Fibroblast of the conjunctiva (primary cell): ENCODE measurements at regions not wholly inside any gene's neighbourhood (a gene's known extent, or its start where the extent isn't known, plus 50 kb on each side); places are given as distances from the start of the nearest gene placed in this dataset.

ENCODE experiments used
- DNase-seq: peaks from one replicate; pipeline ENCODE4 v3.0.0-alpha.2; 2010; ENCODE audit warnings: low read depth

DNA sequence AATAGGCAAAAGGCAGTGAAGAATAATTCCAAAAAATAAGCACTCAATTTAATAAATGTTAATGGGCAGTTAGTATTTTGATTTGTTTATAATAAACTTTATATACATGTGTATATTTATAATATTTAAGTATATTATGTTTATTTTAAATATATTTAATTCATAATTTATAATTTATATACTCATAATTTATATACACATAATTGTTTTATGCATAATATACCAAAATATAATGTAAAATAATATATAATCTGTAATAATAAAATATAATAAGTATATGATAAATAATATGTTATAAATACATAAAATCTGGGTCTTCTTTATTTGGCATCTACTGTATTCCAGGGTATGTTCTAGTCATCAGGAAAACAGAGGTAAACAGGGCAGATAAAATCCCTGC lies 100.2 kb upstream of the ARID2 start:
- no peak for DNase-seq

DNA sequence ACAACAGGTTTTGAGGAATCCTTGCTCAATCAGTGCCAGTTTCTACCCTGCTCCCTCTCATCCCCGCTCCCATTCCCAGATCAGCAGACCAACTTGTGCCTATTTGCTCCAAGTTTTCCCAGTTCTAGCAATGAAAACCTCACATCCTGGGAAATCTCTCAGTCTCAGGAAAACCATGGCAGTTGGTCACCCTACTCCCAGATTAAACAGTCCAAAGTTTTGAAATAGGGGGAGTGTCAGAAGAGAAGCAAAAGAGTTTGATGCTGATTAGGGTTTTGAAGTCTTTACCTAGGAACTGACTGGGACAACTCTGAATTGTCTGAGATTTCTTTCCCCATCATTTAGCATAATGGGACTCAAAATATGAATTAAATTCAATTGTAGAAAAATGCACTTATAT lies 95.8 kb upstream of the ARID2 start:
- no peak for DNase-seq

DNA sequence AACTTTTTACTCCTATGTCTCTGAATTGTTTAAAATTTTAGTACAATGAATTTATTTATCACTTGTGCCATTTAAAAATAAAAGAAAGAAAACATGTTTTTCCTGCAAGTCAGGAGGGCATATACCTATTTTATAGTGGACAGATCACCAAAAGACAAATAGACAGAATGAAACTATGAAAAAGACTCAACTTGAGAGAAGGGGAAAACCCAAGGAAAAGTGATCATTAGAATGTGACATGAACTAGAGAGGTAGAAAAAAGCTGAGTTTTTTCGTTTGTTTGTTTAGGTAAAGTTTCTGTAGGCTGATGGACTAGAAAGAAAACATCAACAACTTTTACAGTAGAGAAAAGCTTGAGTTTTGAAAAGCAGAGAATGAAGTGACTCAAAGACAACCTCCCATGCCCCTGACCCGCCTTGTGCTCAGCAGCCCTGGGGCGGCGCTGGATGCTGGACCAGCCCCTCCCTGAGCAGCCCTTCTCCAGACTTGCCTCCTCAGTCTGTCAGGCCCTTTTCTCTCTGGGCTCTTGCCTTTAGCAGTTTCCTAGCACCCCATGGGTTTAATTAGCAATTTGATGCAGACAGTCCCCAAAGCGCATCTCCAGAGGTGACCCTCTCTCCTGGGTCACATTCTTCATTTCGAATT lies 95.1 kb upstream of the ARID2 start:
- no peak for DNase-seq

DNA sequence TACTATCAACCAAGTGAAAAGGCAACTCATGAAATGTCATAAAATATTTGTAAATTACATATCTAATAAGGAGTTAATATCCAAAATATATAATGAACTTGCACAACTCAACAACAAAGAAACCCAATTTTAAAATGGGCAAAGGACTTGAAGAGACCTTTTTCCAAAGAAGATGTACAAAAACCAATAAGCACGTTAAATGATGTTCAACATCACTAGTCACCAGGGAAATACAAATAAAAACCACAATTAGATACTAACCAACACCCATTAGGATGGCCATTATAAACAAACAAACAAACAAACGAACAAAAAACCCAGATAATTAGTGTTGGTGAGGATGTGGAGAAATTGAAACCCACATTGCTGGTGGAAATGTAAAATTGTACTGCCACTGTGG lies 92.3 kb upstream of the ARID2 start:
- no peak for DNase-seq

DNA sequence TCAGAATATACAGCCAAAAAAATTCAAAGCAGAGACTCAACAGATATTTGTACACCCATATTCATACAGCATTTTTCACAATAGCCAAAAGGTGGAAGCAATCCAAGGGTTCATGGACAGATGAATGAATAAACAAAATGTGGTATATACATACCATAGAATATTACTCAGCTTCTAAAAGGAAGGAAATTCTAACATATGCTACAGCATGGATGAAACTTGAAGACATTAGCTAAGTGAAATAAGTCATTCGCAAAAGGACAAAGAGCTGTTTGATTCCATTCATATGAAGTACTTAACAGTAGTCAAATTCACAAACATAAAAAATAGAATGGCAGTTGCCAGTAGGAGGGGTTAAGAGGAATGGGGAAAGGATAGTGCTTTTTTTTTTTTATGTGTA lies 91.8 kb upstream of the ARID2 start:
- DNase-seq, result peak; percentile 34

DNA sequence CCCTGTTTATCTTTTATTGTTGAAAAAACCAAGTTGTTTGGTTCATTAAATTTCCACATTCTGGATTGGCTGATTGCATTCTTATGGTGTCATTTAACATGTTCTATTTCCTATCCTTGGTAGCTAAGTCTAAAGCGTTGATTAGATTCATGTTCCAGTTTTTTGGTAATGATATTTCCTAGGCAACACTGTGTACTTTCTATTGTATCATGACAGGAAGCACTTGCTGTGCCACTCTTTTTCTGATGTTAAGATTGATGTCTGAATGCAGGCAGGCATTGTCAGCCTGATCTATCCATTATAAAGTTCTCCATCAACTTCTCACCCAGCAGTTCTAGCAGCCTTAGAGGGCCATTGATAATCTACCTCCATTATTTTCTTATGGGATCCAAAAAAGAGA lies 91.1 kb upstream of the ARID2 start:
- no peak for DNase-seq

DNA sequence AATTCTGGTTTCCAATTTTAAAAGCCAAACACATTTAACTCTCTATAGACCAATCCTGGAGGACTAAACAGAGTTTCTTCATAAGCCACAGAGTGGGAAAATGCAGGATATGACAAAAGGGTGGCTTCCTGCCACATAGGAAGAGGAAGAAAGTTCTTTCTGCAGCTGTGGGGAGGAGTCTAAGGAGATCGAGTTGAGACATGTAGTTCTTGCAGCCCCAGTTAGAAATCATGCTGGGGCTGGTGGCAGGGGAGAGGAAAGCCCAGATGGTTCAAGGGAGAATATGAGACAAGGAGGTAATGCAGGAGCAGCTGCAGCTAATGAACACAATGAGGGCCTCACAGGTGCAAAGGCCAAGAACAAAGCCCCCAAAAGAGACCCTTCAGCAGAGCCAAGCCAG lies 85.0 kb upstream of the ARID2 start:
- DNase-seq, result no peak

DNA sequence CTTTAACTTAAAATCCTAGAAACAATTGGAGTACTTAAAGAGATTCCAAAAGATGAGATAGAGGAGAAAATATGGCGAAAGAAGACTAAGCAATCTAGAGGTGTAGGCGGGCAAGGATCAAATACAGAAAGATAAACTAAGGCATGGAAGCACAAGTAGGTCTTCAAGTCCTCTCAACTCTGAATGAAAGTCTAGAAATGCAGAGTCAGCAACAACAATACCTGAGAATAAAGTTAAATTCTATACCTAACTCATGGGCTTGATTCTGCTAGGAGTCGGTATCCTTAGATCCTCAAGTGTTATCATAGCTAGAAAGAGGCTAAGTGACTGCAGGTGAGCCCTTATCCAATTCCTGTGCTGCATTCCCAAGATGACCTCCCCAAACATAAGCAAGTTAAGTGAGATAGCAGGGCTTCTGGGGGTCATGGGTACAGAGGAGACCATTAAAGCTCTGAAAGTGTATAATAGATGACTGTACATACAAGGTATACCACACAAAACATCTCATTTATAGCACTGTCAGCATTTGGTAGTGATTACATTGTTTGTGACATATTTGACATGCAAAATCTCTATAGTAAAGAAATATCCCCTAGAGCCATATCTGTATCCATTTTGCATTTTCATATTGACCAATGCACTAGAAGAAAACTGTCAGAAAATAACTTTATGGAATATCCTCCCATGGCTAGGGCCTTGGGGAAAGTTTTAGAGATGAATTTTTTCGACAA lies 82.5 kb upstream of the ARID2 start:
- DNase-seq, result no peak

DNA sequence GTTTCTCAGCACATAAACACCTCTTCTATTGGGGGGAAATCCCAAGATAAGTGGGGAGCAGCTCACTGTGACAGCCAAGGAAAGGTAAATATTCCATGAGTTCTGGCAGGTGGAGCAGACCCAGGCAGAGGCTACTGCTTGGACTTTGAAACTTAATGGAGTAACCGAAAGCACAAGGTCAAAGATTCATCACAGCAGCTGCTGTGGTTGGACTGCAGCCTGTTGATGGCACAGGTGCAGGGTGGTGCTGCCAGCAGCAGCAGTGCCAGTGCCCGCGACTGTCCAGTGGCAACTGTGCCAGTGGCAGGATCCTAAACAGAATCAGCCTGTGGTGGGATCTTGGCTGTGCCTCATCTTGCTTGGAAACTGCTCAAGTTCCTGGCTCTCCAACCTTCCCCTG lies 81.4 kb upstream of the ARID2 start:
- no peak for DNase-seq

DNA sequence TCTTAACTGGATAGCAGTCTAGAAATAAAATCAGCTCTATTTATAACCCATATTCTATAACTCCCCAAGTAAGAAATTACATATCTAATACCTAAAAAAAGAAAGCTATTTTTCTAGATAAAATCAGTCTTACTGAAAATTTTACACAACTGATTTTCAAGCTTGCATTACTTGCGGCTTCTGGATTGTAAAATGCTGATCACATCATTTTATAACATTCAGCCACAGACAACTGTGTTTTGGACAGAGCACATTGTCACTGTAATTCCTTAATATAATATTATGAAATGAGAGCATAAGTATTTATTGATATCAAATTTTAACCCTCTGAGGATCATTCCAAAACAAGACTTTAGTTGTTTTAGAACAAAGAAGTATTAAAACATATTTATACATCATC lies 78.5 kb upstream of the ARID2 start:
- no peak for DNase-seq

DNA sequence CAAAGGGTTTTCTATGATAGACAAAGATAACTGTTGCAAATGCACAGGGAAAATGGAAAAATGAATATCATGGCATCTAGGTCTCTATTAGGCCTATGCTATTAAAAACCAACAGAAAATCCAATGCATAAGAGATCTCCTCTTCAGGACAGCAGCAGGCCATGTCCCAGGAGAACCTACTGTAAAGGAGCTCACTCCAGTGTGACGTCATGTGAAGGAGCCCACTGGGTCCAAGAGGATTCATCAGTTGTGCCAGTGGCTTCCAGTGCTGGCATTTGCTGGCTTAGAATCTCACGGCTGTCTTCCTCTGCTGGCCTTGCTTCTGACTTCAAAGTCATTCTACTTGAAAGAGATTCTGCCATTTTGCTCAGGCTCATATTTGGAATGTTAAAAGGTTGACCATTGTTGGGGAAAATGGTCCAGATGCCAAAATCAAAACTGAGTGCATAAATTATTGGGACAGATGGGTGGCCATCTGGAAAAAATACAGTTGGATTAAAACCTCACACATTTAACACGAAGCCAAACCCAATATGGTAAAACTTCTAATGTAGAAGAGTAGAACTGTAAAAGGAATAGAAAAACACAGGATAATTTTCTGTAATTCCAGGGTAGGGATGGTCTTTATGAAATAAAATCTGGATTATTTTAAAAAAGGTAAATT lies 75.4 kb upstream of the ARID2 start:
- DNase-seq, result no peak

DNA sequence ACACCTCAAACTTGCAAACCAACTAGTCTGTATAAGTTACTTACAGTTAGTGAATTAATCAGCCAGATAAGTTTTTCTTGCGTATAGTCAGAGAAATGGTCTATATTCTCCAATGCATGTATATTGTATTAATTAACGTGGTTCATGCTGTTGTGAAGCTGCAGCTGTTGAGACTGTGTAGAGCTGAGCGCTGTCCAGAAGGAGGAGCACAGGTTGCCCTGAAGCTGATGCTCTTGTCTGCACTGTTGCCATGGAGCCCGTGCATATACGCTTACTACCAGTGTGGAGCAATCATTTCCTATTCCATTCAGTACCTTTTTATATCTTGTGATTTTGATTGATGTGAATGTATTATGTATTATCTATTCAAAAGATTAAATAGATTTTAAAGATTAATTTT lies 74.3 kb upstream of the ARID2 start:
- no peak for DNase-seq

DNA sequence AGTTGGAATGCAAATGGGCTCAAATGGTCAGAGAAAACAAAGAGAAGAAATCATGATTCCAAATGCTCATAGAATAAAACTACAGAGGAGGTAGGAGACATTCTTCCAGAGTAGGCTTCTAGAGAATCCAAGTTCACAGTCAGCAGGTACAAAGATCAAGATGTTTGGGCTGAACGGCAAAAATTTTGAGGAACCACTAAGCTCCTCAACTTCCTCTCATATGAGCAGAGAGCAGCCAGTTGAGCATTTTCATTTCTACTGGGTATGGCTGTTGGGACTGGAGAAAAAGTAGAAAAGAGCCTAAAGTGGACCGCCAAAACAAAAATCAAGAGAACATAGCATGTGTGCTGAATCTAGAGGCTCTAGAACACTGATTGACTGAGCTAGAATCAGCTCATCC lies 73.8 kb upstream of the ARID2 start:
- no peak for DNase-seq

DNA sequence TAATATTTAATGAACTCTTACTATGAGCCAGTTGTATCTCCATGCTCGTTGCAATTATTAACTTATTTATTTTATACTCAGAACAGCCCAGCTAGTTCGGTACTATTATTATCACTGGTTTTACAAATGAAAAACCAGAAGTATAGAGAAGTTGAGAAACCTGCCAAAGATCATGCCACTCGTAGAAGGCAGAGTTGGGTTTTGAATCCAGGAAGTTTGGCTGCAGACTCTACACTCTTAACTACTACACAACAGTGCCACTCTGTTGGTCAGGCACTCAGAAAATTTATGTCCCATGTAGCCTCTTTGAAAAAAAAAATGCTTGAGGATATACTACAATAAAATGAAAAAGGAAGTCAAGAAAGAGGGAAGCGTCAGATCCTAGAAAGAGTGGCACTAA lies 71.5 kb upstream of the ARID2 start:
- no peak for DNase-seq

DNA sequence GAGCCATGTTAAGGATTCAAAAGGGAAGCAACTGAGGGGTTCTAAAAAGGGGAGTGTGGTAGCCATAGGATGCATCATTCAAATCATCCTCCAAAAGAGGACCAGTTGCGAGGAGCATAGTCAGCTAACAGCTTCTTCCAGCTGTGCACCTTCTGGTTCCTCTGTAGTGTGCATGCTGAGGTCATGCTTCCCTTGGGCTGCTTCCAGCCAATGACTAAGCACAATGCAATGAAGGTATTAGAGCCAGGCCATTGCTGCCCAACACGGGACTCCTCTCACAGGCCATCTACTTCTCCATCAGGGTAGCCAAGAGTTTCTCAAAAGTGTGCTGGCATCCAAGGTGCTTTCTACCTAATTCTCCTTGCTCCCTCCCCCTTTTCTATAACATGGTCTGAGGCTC lies 69.2 kb upstream of the ARID2 start:
- DNase-seq, result peak; percentile 18

DNA sequence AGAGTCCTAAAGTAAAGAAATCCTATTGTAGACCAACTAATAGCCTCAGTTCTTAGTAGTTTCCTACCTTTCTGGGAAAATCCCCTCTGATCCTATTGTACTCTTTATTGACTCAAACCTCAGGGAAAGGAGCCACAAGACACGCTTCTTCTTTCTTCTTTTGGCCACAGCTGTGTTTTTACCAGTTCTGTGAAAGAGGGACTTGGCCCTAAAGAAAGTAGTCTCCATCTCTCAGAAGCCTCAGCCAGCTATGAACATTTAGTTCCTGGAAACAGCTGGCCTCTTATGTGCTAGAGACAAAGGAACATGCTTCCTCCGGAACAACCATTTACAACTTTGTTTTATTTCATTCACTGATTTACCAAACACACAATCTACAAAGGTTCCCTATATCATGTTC lies 66.1 kb upstream of the ARID2 start:
- no peak for DNase-seq

DNA sequence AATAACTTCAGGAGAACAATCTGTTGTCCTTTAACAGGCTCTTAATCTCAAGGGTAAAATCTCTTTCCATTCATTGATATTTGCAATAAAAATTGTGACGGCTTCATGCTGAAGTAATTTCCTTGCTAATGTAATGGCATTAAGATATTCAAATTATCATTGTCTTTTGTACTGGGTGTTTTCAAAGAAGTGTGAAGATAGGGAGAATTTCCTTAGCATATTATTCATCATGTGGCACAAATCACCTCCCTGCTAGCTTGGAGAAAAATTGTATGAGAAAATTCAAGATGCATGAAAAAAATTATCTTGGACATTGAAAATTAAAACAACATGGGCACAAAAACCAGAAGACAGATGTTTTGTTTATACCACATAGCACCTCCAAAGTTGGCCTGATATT lies 63.6 kb upstream of the ARID2 start:
- no peak for DNase-seq

DNA sequence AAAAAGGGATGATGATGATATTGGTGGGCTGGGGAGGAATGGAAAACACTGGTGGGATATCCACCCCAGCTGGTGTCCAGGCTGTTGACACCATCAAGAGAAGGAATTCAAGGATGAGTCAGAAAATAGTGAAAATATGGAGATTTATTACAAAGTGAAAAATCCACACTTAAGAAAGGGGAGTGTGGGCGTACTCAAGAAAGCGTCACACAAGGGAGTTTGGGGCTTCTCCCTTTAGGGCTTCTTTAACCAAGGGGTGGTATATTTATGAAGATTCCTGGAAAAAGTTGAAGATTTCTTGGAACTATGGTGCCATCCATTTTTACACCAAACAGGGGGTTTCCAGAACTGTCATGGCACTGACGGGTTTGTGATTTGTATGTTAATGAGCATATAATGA lies 63.1 kb upstream of the ARID2 start:
- no peak for DNase-seq

DNA sequence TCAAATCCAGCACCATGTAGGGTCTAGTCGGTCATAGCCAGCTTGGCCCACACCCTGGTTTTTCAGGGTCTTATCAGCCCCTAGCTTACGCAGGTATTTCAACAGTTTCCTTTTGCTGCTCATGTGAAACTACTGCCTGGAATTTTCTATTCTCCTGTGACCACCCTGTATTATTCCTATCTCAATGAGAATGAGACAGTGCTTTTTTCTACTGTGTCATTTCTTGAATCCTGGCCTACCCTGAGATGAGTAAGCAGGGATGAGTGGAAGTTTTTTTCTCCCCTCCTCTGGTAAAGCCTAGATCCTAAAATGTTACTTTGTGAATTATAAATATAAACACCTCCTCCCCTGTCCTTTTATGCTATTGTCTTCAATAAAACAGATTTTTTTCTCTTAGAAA lies 62.7 kb upstream of the ARID2 start:
- DNase-seq, result no peak

DNA sequence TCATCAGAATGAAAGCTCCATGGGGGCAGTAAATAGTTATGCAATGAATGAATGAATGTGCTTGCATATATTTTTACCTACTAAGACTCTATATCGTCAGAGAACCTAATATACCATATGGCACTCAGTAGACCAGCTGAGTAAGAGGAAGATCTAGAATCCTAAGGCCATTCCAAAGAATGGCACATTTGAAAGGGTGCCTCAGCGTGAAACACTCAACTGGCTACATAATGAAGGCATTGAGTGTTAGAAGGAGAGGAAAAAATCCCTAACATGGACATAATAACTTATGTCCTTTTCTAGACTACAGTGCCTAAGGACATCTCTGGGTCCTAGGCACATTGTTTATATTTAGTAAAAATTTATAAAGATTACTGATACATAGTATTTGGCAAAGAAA lies 61.7 kb upstream of the ARID2 start:
- no peak for DNase-seq

DNA sequence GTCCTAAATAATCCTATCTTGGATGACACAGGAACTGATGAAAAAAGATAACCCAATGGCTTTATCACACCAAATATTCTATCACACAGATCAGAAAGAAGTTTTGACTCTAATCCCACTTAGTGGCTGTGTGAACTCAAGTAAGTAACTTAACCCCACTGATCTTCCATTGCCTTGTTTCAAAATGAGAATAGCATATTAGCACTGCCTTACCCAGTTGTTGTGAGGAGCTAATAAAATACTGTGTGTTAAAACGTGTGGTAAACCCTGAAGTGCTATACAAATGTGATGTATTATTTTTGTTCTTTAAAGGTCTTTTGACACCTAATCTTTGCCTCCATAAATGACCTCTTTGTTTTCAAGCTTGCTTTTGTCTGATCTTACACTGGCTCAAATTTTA lies 60.9 kb upstream of the ARID2 start:
- DNase-seq, result no peak

DNA sequence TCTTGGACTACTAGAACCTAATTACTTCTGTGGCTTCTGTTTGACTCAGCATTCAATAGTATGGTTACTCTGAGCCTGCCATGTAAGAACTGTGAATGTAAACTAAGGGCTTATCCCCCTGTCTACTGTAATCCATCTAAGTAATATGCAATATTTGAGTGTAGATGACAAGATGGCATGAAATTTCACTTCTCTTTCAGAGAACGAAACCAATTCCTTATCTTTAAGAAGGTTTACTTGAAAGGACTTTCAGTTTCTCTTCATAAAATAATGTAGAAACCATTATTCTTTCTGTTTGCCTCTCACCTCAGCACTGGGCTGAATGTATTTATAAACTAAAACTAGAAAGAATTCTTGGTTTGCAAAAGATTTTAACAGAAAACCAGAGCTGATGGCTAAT lies 60.4 kb upstream of the ARID2 start:
- no peak for DNase-seq

DNA sequence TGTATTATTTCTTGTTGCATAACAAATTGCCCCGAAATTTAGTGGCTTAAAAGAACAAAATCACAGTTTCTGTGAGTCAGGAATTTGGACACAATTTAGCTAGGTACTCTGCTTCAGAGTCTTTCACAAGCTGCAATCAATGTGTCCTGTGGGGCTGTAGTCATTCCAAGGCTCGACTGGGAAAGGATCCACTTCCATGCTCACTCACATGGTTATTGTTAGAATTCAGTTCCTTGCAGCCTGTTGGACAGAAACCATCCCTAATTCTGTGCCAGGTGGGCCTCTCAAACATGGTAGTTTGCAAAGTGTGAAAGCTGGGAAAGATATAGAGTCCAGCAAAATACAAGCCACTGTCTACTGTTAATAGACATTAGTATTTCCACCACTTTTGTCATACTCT lies 59.7 kb upstream of the ARID2 start:
- DNase-seq, result no peak
